ENCODE measurements at regions not wholly inside any gene's neighbourhood (a gene's known extent, or its start where the extent isn't known, plus 50 kb on each side); places are given as distances from the start of the nearest gene placed in this dataset.
"Not testable (repeated sequence)": the region's sequence is repeated elsewhere in the genome, so short reads cannot be mapped to it uniquely, and the experiment has no call there.

DNA sequence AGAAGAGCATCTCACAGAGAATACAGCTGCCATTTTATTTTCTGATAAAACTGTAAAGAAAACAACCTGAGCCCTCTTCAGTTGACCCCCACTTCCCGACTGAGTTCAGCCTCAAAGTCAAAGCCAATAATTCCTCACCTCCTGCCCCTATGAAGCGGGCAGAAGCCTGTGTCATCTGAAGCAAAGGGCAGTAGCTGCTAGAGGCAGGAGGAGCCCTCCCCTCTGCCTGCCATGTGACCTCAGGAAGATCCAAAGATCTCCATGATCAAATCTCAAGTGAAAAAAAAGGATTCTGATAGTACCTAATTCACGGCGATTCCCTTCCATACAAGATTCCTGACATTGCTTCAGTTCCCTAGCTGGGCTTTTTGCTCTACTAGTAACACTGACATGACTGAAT, 223.1 kb upstream of the CAND1 start:
- DNase-seq: no peak

DNA sequence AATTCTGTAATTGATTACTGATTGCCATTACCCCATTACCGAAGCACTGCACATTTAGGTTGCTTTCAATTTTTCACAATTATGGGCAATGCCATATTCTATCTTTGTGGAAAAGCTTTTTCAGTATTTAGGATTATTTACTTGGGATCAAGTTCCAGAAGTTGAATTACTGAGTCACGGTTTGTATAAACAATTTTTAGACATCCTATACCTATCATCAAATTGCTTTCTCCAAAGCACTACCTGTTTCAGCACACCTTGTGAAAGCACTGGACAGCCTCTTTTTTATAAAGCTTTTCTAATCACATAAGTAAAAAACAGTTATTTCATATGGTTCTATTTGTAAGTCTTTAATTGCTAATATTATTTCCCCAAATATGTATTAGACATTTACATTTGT, 221.5 kb upstream of the CAND1 start:
- no peak for DNase-seq

DNA sequence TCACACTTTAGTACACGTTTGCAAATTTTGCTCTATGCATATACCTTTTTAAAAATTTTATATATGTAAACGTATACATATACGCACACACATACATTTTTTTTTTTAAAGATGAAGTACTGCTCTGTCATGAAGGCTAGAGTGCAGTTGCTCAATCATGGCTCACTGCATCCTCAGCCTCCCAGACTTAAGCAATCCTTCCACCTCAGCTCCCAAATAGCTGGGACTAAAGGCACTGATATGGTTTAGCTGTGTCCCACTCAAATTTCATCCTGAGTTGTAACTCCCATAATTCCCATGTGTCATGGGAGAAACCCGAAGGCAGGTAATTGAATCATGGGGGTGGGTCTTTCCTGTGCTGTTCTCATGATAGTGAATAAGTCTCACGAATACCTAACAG, 220.8 kb upstream of the CAND1 start:
- no peak for DNase-seq

DNA sequence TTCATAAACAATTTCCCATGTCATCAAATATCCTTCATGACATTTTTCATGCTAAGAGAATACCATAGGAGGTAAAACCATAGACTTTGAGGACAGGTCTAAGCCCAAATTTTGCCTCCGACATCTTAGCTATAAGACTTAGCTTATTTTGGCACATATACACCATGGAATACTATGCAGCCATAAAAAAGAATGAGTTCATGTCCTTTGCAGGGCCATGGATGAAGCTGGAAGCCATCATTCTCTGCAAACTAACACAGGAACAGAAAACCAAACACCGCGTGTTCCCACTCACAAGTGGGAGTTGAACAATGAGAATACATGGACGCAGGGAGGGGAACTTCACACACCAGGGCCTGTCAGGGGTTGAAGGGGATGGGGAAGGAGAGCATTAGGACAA, 220.0 kb upstream of the CAND1 start:
- not testable (repeated sequence) for DNase-seq

DNA sequence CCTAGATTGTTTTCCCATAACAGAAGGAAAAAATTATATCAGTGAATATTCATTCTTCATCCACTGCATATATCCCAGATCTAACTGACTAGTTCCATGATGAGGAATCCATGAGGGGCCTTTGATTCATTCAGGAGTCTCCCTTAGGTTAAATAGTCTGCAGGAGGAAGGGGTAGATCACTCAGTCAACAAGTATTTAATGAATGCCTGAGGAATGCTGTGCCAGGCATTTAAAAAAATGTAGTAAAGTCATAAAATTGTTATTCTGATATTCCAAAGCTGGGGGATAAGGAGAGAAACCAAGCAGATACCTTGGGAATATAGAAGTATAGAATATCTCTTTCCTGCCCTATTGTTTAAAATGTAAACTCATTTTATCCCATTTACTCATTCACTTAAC, 216.2 kb upstream of the CAND1 start:
- DNase-seq: no peak

DNA sequence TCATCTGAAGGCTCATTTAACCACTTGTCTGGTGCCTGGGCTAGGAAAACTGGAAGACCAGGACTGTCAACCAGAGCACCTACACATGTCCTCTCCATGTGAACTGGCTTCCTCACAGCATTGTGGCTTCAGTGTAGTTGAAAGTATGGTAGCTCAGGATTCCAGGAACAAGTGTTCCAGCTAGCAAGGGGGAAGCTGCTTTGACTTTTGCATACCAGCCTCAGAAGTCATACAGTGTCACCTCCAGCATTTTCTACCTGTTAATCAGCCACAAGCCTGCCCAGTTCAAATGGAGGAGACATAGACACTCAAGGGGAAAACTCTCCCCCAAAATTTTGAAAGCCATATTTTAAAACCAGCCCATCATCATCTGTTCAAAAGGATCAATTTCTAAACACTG, 212.8 kb upstream of the CAND1 start:
- DNase-seq: no peak

DNA sequence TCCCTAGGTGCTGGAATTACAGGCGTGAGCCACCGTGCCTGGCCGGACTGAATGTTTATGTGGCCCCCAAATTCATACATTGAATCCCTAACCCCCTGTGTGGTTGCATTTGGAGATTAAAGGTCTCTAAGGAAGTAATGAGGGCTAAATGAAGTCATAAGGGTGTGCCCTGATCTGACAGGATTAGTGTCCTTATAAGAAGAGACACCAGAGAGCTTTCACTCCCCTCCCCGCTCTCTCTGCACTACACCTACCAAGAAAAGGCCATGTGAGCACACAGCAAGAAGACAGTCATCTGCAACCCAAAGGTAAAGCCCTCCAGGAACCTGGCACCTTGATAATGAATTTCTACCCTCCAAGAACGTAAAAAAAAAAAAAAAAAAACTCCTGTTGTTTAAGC, 212.1 kb upstream of the CAND1 start:
- no peak for DNase-seq

DNA sequence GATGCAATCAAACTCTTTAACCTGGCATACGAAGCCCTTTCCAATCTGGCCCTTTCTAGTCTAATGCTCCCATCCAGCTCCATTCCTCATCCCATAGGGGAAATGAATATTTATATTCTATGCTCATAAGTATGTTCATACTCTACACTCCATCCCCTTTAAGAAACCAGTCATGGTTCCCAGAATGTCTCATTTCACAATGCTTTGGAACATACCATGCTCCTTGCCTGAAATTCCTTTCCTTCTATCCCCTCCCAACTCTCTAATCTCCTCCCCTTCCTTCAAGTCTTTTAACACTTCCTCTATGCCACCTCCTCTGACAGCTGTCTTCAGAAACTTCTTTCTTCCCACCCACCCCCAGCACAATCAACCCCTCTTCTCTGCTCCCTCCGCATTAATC, 207.0 kb upstream of the CAND1 start:
- no peak for DNase-seq

DNA sequence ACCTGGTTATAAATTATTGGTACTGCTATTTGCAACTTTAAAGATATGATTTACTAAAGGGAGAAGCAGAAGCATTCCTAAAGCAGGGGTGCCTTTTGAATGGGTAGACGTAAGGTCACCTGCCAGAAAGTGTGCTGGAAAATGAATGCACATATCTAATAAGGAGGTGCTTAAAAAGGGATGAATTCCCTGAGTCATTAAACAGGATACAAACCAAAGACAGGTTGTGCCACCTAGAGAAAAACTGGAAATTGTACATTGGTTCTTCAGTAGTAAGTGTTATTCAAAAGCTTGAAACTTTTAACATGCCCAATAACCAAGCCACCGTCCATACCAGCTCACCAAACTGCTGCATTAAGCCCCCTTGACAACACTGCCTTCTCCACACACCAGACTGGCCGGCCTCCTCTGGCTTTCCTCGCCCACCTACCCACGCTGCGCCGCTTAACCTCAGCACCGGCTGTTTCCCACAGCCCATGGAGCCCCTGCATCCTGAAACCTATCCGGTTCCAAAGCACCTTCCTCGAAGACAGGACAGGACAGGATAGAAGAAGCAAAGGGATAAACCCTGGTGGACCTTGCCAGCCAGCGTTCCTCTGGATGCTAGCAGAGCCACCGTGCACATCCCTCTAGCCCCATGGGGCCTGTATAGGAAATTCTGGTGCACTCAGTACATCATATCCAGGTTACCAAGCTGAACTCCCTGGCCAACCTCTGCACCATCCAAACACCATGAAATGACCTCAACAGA, 201.5 kb upstream of the CAND1 start:
- no peak for DNase-seq

DNA sequence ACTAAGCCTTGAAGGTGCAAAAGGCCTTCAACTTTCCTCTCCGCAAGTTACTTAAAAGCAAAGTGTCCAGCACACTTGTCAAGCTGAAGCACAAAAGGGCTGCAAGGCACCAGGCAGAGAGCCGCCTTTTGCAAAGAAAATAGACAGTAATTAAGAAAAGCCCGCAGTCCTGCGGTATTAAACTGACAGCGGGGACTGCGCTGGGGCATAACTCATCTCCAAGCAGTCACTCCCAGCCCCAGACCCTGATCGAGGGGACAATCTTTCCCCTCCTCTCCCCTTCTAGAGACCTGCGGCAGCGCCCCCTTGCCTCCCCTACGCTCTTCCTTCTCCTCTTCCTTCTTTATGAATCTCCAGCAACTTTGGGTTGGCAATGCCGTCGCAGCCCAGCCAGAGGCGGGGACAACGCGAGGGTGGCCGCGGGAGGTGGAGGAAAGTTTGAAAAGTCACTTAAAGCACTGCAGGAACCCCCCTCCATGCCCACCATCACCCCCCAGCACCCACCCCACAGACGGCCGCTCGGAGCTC, 200.9 kb upstream of the CAND1 start:
- no peak for DNase-seq

DNA sequence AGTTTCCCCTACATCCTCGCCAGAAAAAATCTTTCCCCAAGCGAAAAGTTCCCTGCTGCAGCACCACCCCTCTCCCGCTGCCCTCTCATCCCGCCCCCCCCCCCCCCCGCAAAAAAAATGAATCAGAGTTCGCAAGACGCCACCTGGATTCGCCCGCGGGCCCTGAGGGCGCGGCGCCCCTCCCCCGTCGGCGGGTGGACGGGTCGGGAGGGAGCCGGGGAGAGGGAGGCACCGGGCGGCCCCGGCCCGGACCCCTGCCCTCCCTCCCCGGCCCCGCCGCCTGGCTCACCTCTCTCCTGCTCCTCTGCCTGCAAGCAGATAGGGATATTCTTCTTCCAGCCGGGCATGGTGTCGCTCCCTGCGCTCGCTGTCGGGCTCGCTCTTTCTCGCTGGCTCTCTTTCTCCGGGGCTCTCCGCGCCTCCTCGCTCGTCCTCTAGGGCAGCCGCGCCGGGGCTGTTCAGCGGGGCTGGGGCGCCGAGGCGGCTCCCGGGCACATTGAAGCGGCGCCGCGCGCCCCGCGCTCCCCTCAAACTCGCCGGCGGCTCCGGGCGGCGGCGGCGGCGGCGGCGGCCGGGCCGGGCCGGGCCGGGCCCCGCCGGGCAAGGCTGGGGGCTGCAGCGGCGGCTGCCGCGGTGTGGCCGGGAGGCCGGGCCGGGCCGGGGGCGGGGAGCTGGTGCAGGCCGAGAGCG, 200.3 kb upstream of the CAND1 start:
- DNase-seq: no peak

DNA sequence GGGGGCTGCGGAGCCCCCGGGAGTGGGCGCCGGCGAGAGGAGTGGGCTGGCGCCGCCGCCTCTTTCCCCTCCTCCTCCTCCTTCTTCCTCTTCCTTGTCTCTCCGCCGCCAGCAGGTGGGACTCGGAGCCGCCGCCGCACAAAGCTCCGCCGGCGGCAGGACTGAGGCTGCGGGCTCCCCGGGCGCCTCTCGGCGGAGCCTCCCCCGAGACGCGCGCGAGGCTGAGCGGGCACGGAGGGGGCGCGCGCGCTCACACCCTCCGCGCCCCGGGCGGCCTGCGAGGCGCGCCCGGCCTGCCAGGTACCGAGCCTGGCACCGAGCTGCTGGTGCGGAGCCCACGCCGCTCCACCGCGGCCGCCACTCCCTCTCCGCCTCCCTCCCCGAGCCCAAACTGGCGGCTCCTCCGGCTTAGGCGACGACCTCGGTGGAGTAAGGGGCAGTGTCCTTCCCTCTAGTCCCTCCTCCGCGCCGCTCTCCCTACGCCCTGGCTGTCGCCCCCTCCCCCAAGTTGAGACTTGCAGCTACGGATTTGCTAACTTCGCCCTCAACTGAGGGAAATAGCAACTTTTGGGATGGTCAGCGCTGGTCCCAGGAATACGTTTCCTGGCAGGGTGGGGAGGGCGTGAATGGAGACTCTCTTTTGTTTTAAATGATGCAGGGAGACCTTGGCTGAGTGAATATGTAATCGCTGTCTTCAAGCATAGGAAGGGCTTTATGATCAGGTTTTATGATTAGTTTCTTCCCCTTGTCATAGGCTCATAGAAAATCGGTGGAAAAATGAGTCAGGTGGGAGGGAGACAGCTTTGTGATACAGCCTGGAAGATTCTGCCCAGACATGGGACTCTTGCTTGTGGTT, 199.5 kb upstream of the CAND1 start:
- DNase-seq: no peak

DNA sequence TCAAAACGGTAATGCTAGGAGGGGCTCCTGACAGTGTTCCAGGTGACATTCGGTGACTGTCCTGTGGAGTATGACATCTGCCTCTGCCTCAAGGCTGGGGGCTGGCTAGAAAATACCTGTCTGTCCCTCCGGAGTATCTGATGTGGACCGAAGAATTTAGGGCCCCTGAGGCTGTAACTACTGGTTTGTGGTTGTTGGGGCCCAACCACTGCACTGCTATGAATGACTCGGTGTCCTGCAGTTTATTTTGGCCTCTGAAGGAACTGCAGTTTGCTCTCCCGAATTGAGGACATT, 198.9 kb upstream of the CAND1 start:
- DNase-seq: no peak

DNA sequence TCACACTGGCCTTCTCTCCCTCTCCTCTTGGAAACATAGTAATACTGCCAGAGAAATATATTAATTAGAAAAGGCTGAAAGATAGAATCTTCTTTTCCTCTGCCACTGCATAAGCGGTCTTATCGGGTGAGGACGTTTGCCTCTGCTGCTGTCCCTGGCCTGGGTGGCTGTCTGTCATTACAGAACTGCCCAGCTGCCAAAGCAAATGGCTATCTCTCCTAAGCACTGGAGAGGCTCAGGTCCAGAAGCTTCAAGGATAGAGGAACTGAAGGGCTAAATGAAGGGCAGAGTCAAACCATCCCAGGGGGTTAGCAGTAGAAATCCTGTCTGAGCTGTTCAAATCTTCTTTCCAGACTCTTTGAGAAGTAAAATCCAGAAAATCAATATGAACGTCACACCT, 198.6 kb upstream of the CAND1 start:
- DNase-seq: no peak

DNA sequence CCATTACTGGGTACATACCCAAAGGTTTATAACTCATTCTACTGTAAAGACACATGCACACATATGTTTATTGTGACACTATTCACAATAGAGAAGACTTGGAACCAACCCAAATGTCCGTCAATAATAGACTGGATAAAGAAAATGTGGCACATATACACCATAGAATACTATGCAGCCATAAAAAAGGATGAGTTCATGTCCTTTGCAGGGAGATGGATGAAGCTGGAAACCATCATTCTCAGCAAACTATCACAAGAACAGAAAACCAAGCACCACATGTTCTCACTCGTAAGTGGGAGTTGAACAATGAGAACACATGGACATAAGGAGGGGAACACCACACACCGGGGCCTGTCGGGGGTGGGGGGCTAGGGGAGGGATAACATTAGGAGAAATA, 196.9 kb upstream of the CAND1 start:
- not testable (repeated sequence) for DNase-seq

DNA sequence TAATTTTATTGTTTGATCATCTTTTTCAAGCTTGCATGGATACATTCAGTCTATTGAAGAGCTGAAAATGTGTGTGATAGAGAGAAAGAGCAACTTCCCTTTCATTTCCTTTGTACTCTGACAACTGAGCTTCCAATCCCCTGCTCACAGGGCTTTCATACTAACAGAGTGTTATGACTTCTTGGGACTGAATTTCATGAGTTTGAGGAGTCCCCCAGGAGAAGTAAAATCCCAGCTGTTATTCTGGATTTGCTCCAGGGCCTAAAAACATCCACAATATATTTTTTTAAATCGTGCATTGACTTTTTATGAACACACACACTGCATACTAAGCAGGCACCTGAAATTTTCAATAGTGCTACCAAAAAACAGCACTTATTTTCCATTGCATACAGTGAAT, 195.8 kb upstream of the CAND1 start:
- DNase-seq: no peak

DNA sequence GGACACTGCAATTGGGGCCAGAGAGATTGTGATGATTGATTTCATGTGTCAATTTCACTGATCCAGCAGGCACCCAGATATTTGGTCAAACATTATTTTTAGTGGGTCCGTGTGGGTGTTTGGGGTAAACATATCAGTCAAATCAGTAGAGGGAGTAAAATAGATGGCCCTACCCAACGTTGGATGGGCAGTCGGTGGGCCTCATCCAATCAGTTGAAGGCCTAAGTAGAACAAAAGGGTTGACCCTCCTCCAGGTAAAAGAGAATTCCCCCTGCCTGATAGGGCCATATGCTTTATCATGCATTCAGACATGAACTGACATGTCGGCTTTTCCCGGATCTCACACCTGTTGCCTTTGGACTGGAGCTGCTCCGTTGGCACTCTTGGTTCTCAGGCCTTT, 195.1 kb upstream of the CAND1 start:
- DNase-seq: no peak

DNA sequence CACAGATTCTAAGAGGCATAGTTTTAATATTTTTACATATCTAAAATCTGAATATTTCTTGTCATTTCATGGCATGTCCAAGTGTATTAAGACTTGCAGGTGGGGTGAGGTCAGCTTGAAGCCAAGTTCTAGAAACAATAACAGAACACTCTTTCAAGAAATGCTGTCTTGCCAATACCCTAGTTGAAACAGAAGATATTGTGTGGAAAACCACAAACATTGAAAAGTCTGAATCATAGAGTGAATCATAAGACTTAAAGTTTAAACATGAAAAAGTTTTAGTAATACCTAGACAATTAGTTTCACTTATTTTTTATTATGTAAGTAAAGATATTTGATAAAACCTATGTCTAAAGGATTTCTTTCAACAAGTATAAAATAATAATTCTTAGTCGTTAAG, 191.5 kb upstream of the CAND1 start:
- no peak for DNase-seq

DNA sequence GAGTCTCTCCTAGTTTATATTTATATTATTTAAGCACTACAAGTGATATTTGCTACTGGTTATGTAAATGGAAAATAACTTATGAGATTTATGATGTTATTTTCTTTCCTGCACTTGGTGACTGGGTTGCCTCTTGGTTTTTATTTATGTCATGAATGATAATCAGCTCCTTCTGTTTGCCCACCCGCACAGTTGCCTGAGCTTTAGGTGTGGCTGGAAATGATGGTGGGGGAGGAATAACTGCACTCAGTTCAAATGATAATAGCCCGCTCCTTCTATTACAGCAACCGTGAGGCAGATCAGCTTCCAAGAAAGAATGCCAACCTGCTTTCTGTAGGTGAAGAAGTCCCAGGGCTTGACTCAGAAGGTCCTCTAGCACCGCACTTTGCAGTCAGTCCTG, 190.2 kb upstream of the CAND1 start:
- DNase-seq: no peak

DNA sequence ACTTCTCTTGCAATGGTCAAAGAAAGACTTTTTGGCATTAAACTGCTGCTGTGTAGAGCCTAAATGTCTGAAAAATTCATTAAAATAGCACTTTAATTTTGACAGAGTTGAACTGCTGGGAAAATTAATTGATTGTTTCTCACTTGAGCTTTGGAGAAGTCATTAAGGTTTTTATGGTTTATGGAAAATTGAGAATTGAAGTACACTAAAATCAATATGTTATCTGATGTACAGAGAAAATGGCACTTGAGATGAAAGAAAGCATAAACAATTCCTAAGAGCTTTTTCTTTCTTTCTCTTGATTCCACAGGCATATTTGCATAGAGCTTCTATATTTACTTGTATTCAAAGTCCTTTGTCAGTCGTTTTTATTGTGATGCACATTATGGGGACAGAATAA, 188.5 kb upstream of the CAND1 start:
- DNase-seq: peak; percentile 49

DNA sequence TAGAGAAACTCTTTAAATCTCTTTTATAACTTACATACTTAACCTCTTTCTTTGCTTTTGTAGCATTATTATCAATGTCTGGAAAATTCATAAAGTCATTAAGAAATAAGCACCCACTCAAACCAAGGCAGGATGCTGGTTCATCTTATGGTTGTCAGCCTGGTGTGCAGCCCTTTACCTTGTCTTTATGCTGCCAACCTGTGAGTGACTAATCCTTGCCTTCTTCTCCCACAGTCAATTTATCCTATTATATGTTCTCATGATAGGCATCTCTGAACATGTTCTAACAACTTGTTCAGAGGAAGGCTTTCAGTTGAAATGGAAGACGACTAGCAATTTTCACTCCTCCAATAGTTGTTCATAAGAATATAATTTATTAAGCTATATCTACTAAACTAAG, 186.9 kb upstream of the CAND1 start:
- no peak for DNase-seq

DNA sequence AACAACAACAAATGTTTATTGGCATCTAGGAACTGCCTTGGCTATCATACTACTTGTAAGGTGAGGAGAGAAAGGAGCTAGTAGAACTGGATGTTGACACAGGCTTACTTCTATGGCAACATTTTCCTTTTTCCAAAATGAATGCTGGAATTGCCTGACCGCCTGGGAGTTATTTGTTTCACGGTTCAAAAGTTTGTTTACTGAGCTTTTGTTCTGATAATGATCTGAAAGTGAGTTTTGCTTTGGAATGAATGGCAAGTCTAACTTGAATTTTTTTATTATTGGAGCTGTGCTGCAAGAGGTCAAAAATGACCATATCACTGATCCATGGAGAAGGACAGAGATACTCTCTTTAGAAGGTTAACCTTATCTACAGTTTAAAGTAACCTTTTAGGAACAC, 183.5 kb upstream of the CAND1 start:
- DNase-seq: no peak

DNA sequence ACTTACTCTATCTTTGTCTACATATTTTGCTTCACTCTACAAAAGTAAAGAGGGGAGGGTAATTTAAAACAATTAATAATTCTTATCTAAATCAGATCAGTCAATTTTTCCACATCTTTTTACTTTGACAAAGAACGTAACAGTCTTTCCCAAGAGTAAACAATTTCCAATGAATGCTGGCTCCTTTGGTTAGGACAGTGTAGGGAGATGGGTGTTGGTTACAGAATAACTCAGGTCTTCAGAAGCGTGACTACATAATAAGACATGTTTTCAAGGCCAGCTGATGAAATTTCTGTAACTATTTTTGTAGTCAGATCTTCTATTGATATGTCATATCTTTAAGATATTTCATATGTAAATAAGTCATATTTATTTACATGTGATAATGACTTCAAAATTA, 183.0 kb upstream of the CAND1 start:
- DNase-seq: no peak

All from NCI-H187 treated with DMSO at 0.1 percent for 48 hours (cell line).